ENCODE measurements at regions not wholly inside any gene's neighbourhood (a gene's known extent, or its start where the extent isn't known, plus 50 kb on each side); places are given as distances from the start of the nearest gene placed in this dataset.
"Not testable (repeated sequence)": the region's sequence is repeated elsewhere in the genome, so short reads cannot be mapped to it uniquely, and the experiment has no call there.

- DNase-seq (ENCODE audit: extremely low spot score, insufficient read length, low read depth); FAIRE-seq: not testable (repeated sequence)
Measured at GRCh38 chr2:34142531-34143008, 543.5 kb upstream of the FAM98A start.

- not testable (repeated sequence) for DNase-seq (ENCODE audit: extremely low spot score, insufficient read length, low read depth); FAIRE-seq
Measured at GRCh38 chr2:34133065-34133464, 534.0 kb upstream of the FAM98A start.

GRCh38 chr2:34126279-34126678 lies 527.2 kb upstream of the FAM98A start:
- DNase-seq (ENCODE audit: extremely low spot score, insufficient read length, low read depth) (no peak), FAIRE-seq (no peak)

GRCh38 chr2:34123996-34124785 lies 525.1 kb upstream of the FAM98A start:
- DNase-seq (ENCODE audit: extremely low spot score, insufficient read length, low read depth) (no peak), FAIRE-seq (no peak)

- FAIRE-seq (no peak), DNase-seq (ENCODE audit: extremely low spot score, insufficient read length, low read depth) (no peak)
Measured at GRCh38 chr2:34121076-34121475, 522.0 kb upstream of the FAM98A start.

- FAIRE-seq, result no peak
- no peak for DNase-seq (ENCODE audit: extremely low spot score, insufficient read length, low read depth)
Measured at GRCh38 chr2:34115076-34115475, 516.0 kb upstream of the FAM98A start.

GRCh38 chr2:34112161-34112560 lies 513.1 kb upstream of the FAM98A start:
- DNase-seq (ENCODE audit: extremely low spot score, insufficient read length, low read depth), result no peak
- no peak for FAIRE-seq

GRCh38 chr2:34110392-34110791 lies 511.3 kb upstream of the FAM98A start:
- DNase-seq (ENCODE audit: extremely low spot score, insufficient read length, low read depth) (no peak), FAIRE-seq (no peak)

- no peak for FAIRE-seq
- DNase-seq (ENCODE audit: extremely low spot score, insufficient read length, low read depth), result no peak
Measured at GRCh38 chr2:34107811-34108210, 508.7 kb upstream of the FAM98A start.

- DNase-seq (ENCODE audit: extremely low spot score, insufficient read length, low read depth) (no peak), FAIRE-seq (no peak)
Measured at GRCh38 chr2:34105006-34105767, 506.1 kb upstream of the FAM98A start.

GRCh38 chr2:34104601-34105000 lies 505.5 kb upstream of the FAM98A start:
- DNase-seq (ENCODE audit: extremely low spot score, insufficient read length, low read depth) (no peak), FAIRE-seq (no peak)

GRCh38 chr2:34103437-34103836 lies 504.3 kb upstream of the FAM98A start:
- DNase-seq (ENCODE audit: extremely low spot score, insufficient read length, low read depth), result no peak
- FAIRE-seq, result no peak

- DNase-seq (ENCODE audit: extremely low spot score, insufficient read length, low read depth) (no peak), FAIRE-seq (no peak)
Measured at GRCh38 chr2:34102339-34102738, 503.2 kb upstream of the FAM98A start.

- DNase-seq (ENCODE audit: extremely low spot score, insufficient read length, low read depth) (no peak), FAIRE-seq (no peak)
Measured at GRCh38 chr2:34099377-34099776, 500.3 kb upstream of the FAM98A start.

- FAIRE-seq (no peak), DNase-seq (ENCODE audit: extremely low spot score, insufficient read length, low read depth) (no peak)
Measured at GRCh38 chr2:34098256-34098655, 499.2 kb upstream of the FAM98A start.

GRCh38 chr2:34096562-34097171 lies 497.6 kb upstream of the FAM98A start:
- FAIRE-seq (no peak), DNase-seq (ENCODE audit: extremely low spot score, insufficient read length, low read depth) (no peak)

GRCh38 chr2:34093790-34094189 lies 494.7 kb upstream of the FAM98A start:
- DNase-seq (ENCODE audit: extremely low spot score, insufficient read length, low read depth) (no peak), FAIRE-seq (no peak)

GRCh38 chr2:34070196-34070595 lies 471.1 kb upstream of the FAM98A start:
- DNase-seq (ENCODE audit: extremely low spot score, insufficient read length, low read depth), result no peak
- no peak for FAIRE-seq

- FAIRE-seq, result no peak
Measured at GRCh38 chr2:34069604-34070003, 470.5 kb upstream of the FAM98A start.

GRCh38 chr2:34050413-34050812 lies 451.3 kb upstream of the FAM98A start:
- DNase-seq (ENCODE audit: extremely low spot score, insufficient read length, low read depth) (no peak), FAIRE-seq (no peak)

More at GRCh38 chr2:34069604-34070003, 470.5 kb upstream of the FAM98A start:
- DNase-seq (ENCODE audit: extremely low spot score, insufficient read length, low read depth), result no peak
